KBM-7 (cell line): ENCODE measurements at regions not wholly inside any gene's neighbourhood (a gene's known extent, or its start where the extent isn't known, plus 50 kb on each side); places are given as distances from the start of the nearest gene placed in this dataset.
"Not testable (repeated sequence)": the region's sequence is repeated elsewhere in the genome, so short reads cannot be mapped to it uniquely, and the experiment has no call there.

Experiments used
- DNase-seq: peaks from one replicate; pipeline ENCODE4 v3.0.0-alpha.2; 2015
- in situ Hi-C: fragments of 300-500 bp; cut with MboI; formaldehyde crosslinking; loops from 2 replicates; pipeline ENCODE4 v1.14.3; 2020; ENCODE audit warnings: low sequenced_read_pairs, low pct_unique_long_range_greater_than_20kb, mixed read lengths

- no peak for DNase-seq
These were observed 173.6 kb upstream of the PDE1C start for GRCh38 chr7:32243687-32244290.

GRCh38 chr7:32242436-32242835, 172.2 kb upstream of the PDE1C start:
- in situ Hi-C loops = no loop called here
- no peak for DNase-seq

More at GRCh38 chr7:32243687-32244290, 173.6 kb upstream of the PDE1C start:
- in situ Hi-C loops = no loop called here

- DNase-seq = no peak
- in situ Hi-C loops = no loop called here
These were observed 171.4 kb upstream of the PDE1C start for GRCh38 chr7:32241636-32242035.

GRCh38 chr7:32239764-32240163, 169.6 kb upstream of the PDE1C start:
- DNase-seq = no peak

GRCh38 chr7:32228601-32229000, 158.4 kb upstream of the PDE1C start:
- no peak for DNase-seq
- in situ Hi-C loops = no loop called here

More at GRCh38 chr7:32239764-32240163, 169.6 kb upstream of the PDE1C start:
- in situ Hi-C loops = no loop called here

- DNase-seq = no peak
- in situ Hi-C loops = no loop called here
These were observed 157.5 kb upstream of the PDE1C start for GRCh38 chr7:32227746-32228145.

GRCh38 chr7:32224276-32224675, 154.1 kb upstream of the PDE1C start:
- in situ Hi-C loops = loop anchor here (25.0 kb wide), 1 partner anchor 487 kb away; no protein-coding TSS in a partner anchor
- no peak for DNase-seq

- in situ Hi-C loops = loop anchor here (25.0 kb wide), 1 partner anchor 486 kb away; no protein-coding TSS in a partner anchor
- DNase-seq = no peak
These were observed 153.5 kb upstream of the PDE1C start for GRCh38 chr7:32223721-32224120.

- in situ Hi-C loops = loop anchor here (25.0 kb wide), 1 partner anchor 486 kb away; no protein-coding TSS in a partner anchor
- DNase-seq = no peak
These were observed 153.0 kb upstream of the PDE1C start for GRCh38 chr7:32223071-32223650.

GRCh38 chr7:32222251-32222900, 152.2 kb upstream of the PDE1C start:
- in situ Hi-C loops = loop anchor here (25.0 kb wide), 1 partner anchor 485 kb away; no protein-coding TSS in a partner anchor
- no peak for DNase-seq

GRCh38 chr7:32221736-32222135, 151.5 kb upstream of the PDE1C start:
- no peak for DNase-seq
- in situ Hi-C loops = loop anchor here (25.0 kb wide), 1 partner anchor 484 kb away; no protein-coding TSS in a partner anchor

GRCh38 chr7:32221056-32221455, 150.8 kb upstream of the PDE1C start:
- in situ Hi-C loops = loop anchor here (25.0 kb wide), 1 partner anchor 484 kb away; no protein-coding TSS in a partner anchor
- DNase-seq = no peak

- not testable (repeated sequence) for DNase-seq
- in situ Hi-C loops = loop anchor here (25.0 kb wide), 1 partner anchor 483 kb away; no protein-coding TSS in a partner anchor
These were observed 149.6 kb upstream of the PDE1C start for GRCh38 chr7:32219831-32220230.

GRCh38 chr7:32219416-32219815, 149.2 kb upstream of the PDE1C start:
- DNase-seq = no peak
- in situ Hi-C loops = loop anchor here (25.0 kb wide), 1 partner anchor 482 kb away; no protein-coding TSS in a partner anchor

- in situ Hi-C loops = loop anchor here (25.0 kb wide), 1 partner anchor 482 kb away; no protein-coding TSS in a partner anchor
- no peak for DNase-seq
These were observed 148.6 kb upstream of the PDE1C start for GRCh38 chr7:32218741-32219288.

- in situ Hi-C loops = loop anchor here (25.0 kb wide), 1 partner anchor 481 kb away; no protein-coding TSS in a partner anchor
- no peak for DNase-seq
These were observed 147.9 kb upstream of the PDE1C start for GRCh38 chr7:32218154-32218467.

- DNase-seq = no peak
- in situ Hi-C loops = loop anchor here (25.0 kb wide), 1 partner anchor 480 kb away; no protein-coding TSS in a partner anchor
These were observed 147.3 kb upstream of the PDE1C start for GRCh38 chr7:32217341-32218153.

- no peak for DNase-seq
- in situ Hi-C loops = loop anchor here (25.0 kb wide), 1 partner anchor 479 kb away; no protein-coding TSS in a partner anchor
These were observed 146.6 kb upstream of the PDE1C start for GRCh38 chr7:32216759-32217158.

GRCh38 chr7:32215697-32216096, 145.5 kb upstream of the PDE1C start:
- DNase-seq = no peak
- in situ Hi-C loops = loop anchor here (25.0 kb wide), 1 partner anchor 478 kb away; no protein-coding TSS in a partner anchor
